Stomach (tissue), 4 donors: ENCODE measurements at regions not wholly inside any gene's neighbourhood (a gene's known extent, or its start where the extent isn't known, plus 50 kb on each side); places are given as distances from the start of the nearest gene placed in this dataset.

ENCODE experiments used
- EP300 ChIP-seq: sonication (generic); formaldehyde crosslinking; IDR thresholded peaks from one replicate; pipeline ENCODE4 v1.6.1; 2017; ENCODE audit warnings: antibody characterized with exemption
- POLR2A ChIP-seq, 4 donors: fragments of 450-650 bp; IDR thresholded peaks; one replicate each; pipeline ENCODE4 v1.6.1; 2016; ENCODE audit warnings: antibody characterized with exemption in 4 of 4, control low read depth in 2 of 4, mild to moderate bottlenecking in 1 of 4, moderate library complexity in 1 of 4
- POLR2AphosphoS5 ChIP-seq, 3 donors: sonication (generic); formaldehyde crosslinking; IDR thresholded peaks; one replicate each; pipeline ENCODE4 v1.6.1; 2016; ENCODE audit warnings: antibody characterized with exemption in 3 of 3
- TF ChIP-seq, protein P1 (sequence below), 7 experiments: fragments of 450-650 bp in 4 of 7; fragments of 200-600 bp in 3 of 7; sonication (generic) in 3 of 7; IDR thresholded peaks; one replicate each; pipeline ENCODE4 v1.5.1; 2016 to 2019; ENCODE audit warnings: antibody characterized with exemption in 7 of 7, control low read depth in 2 of 7, mild to moderate bottlenecking in 1 of 7

DNA sequence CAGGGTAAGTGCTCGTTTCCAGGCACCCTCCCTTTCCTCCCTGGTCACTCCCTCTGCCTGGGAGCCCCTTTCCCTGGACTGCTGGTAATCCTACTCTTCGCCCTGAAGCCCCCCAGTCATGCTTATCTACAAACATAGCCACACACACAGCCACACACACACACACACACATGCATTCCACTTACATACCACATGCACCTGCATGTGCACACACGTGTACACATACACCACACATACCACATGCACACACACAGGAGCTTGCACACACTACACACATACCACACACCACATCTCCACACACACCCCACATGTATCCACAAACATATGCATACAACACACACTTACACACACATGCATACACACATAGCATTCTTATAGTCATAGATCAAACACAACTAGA is 358.5 kb downstream of the GADD45G start:
- TF ChIP-seq POLR2A (IDR thresholded peaks at IDR 0.05) (no peak), POLR2AphosphoS5 (IDR thresholded peaks at IDR 0.05) (no peak), EP300 (no peak)
- TF ChIP-seq, protein P1, sequence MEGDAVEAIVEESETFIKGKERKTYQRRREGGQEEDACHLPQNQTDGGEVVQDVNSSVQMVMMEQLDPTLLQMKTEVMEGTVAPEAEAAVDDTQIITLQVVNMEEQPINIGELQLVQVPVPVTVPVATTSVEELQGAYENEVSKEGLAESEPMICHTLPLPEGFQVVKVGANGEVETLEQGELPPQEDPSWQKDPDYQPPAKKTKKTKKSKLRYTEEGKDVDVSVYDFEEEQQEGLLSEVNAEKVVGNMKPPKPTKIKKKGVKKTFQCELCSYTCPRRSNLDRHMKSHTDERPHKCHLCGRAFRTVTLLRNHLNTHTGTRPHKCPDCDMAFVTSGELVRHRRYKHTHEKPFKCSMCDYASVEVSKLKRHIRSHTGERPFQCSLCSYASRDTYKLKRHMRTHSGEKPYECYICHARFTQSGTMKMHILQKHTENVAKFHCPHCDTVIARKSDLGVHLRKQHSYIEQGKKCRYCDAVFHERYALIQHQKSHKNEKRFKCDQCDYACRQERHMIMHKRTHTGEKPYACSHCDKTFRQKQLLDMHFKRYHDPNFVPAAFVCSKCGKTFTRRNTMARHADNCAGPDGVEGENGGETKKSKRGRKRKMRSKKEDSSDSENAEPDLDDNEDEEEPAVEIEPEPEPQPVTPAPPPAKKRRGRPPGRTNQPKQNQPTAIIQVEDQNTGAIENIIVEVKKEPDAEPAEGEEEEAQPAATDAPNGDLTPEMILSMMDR (IDR thresholded peaks at IDR 0.05): no peak
